Breast epithelium (tissue), 4 donors: ENCODE measurements at regions not wholly inside any gene's neighbourhood (a gene's known extent, or its start where the extent isn't known, plus 50 kb on each side); places are given as distances from the start of the nearest gene placed in this dataset.

ENCODE experiments used
- DNase-seq, 2 donors: peaks; one replicate each; pipeline ENCODE4 v3.0.0-alpha.2; 2019; ENCODE audit warnings: low spot score in 2 of 2
- H3K27ac ChIP-seq, 2 donors: fragments of 200-600 bp; sonication (generic) in 1 of 2; one replicate each; pipeline ENCODE4 v1.5.1; 2016 to 2019; ENCODE audit warnings: mild to moderate bottlenecking in 1 of 2
- H3K27me3 ChIP-seq, 2 donors: fragments of 200-600 bp; sonication (generic) in 1 of 2; one replicate each; pipeline versions ENCODE4 v1.5.1 to v1.6.0; 2017 to 2019; ENCODE audit warnings: control low read depth in 1 of 2, mild to moderate bottlenecking in 1 of 2
- H3K36me3 ChIP-seq: fragments of 200-600 bp; one replicate; pipeline ENCODE4 v1.5.1; 2019
- H3K4me1 ChIP-seq, 2 donors: fragments of 200-600 bp; sonication (generic); one replicate each; pipeline ENCODE4 v1.5.1; 2016 to 2019; ENCODE audit warnings: control low read depth in 1 of 2
- H3K4me3 ChIP-seq, 3 donors: fragments of 200-600 bp; sonication (generic); 1 replicate in 2 of 3; 2 replicates in 1 of 3; pipeline ENCODE4 v1.5.1; 2016 to 2019; ENCODE audit warnings: mild to moderate bottlenecking in 3 of 3, moderate library complexity in 2 of 3
- H3K9me3 ChIP-seq, 2 donors: fragments of 200-600 bp; sonication (generic) in 1 of 2; one replicate each; pipeline ENCODE4 v1.5.1; 2016 to 2019; ENCODE audit warnings: control low read depth in 1 of 2
- CTCF ChIP-seq, 3 donors: fragments of 450-650 bp; IDR thresholded peaks; one replicate each; pipeline ENCODE4 v1.5.1; 2016 to 2017; ENCODE audit warnings: antibody characterized with exemption in 3 of 3, mild to moderate bottlenecking in 3 of 3, moderate library complexity in 3 of 3
- POLR2A ChIP-seq: fragments of 450-650 bp; IDR thresholded peaks from one replicate; pipeline ENCODE4 v1.6.1; 2016; ENCODE audit warnings: antibody characterized with exemption, mild to moderate bottlenecking, moderate library complexity
- POLR2AphosphoS5 ChIP-seq, 3 donors: sonication (generic); formaldehyde crosslinking; IDR thresholded peaks; one replicate each; pipeline ENCODE4 v1.6.1; 2017; ENCODE audit warnings: antibody characterized with exemption in 3 of 3
- intact Hi-C: fragments of 100-400 bp; cut with DNase I; formaldehyde crosslinking; loops from one replicate; pipeline ENCODE4 v1.15.1; 2023; ENCODE audit warnings: low total_unique reads

DNA sequence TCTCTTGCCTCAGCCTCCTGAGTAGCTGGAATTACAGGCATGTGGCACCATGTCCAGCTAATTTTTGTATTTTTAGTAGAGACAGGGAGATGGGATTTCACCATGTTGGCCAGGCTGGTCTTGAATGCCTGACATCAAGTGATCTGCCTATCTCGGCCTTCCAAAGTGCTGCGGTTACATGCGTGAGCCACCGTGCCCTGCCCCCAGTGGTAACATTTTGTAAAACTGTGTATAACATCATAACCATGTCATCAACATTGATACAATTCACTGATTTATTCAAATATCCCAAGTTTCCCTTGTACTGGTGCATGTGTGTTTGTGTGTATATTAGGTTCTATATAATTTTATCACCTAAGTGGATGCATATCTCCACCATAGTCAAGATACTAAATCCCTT lies 70.0 kb downstream of the PDCL3 start:
- TF ChIP-seq POLR2A, result no peak
- TF ChIP-seq CTCF (IDR thresholded peaks at IDR 0.05), result no peak
- TF ChIP-seq POLR2AphosphoS5 (IDR thresholded peaks at IDR 0.05), result no peak
- Histone ChIP-seq H3K36me3 (no peaks in the 10 kb centered on the region), H3K27me3 (no peaks in the 10 kb centered on the region), H3K9me3 (no peaks in the 10 kb centered on the region), H3K4me1 (no peaks in the 10 kb centered on the region), H3K27ac (no peak overlapping the region), H3K4me3 (no peak overlapping the region)
- DNase-seq, result no peak
- intact Hi-C loops, result no loop called here

GRCh38 chr2:100639588-100640390 lies 77.0 kb downstream of the PDCL3 start:
- Histone ChIP-seq H3K27me3 (no peaks in the 10 kb centered on the region), H3K27ac (no peak overlapping the region)
- intact Hi-C loops, result no loop called here

GRCh38 chr2:100640431-100641124 lies 77.8 kb downstream of the PDCL3 start:
- no peaks in the 10 kb centered on the region for H3K36me3 ChIP-seq
- no peaks in the 10 kb centered on the region for H3K4me1 ChIP-seq
- no peaks in the 10 kb centered on the region for H3K27me3 ChIP-seq
- no peaks in the 10 kb centered on the region for H3K9me3 ChIP-seq
- no peak overlapping the region for H3K4me3 ChIP-seq
- H3K27ac ChIP-seq, result no peak overlapping the region
- DNase-seq, result no peak
- no peak for TF ChIP-seq CTCF (IDR thresholded peaks at IDR 0.05)
- TF ChIP-seq POLR2AphosphoS5 (IDR thresholded peaks at IDR 0.05), result no peak
- TF ChIP-seq POLR2A, result no peak
- intact Hi-C loops, result no loop called here

More at GRCh38 chr2:100639588-100640390, 77.0 kb downstream of the PDCL3 start:
- no peak for TF ChIP-seq POLR2AphosphoS5 (IDR thresholded peaks at IDR 0.05)
- no peak for TF ChIP-seq CTCF (IDR thresholded peaks at IDR 0.05)
- H3K4me1 ChIP-seq, result no peaks in the 10 kb centered on the region
- H3K36me3 ChIP-seq, result no peaks in the 10 kb centered on the region
- H3K4me3 ChIP-seq, result no peak overlapping the region
- H3K9me3 ChIP-seq, result no peaks in the 10 kb centered on the region
- DNase-seq, result no peak

- no peak for DNase-seq
- H3K4me3 ChIP-seq, result no peak overlapping the region
- no peaks in the 10 kb centered on the region for H3K36me3 ChIP-seq
- intact Hi-C loops, result no loop called here
- H3K27ac ChIP-seq, result no peak overlapping the region
- no peaks in the 10 kb centered on the region for H3K9me3 ChIP-seq
- TF ChIP-seq POLR2AphosphoS5 (IDR thresholded peaks at IDR 0.05) (no peak), POLR2A (no peak), CTCF (IDR thresholded peaks at IDR 0.05) (no peak)
- H3K4me1 ChIP-seq, result no peaks in the 10 kb centered on the region
- H3K27me3 ChIP-seq, result no peaks in the 10 kb centered on the region
Observed at GRCh38 chr2:100641125-100641435, 78.3 kb downstream of the PDCL3 start.

DNA sequence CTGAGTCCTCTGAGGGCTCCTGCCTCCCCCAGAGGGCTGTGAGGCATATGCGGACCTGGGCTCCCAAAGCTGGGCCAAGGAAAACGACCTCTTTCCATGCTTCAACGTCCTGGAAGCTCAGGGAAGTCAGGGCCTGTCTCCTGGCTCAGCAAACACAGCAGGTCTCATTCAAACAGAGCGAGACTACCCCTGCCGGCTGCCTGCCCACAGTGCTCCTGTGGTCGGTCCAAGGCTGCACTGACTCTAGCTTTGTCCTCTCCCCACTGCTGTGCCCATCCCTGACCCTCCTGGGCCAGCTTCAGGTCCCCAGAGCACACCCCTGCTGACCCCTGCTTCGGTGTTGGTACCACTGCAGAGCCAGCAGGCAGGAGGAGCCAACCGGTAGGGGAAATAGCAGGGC lies 79.6 kb downstream of the PDCL3 start:
- Histone ChIP-seq H3K27me3 (no peaks in the 10 kb centered on the region), H3K27ac (no peak overlapping the region), H3K9me3 (no peaks in the 10 kb centered on the region), H3K36me3 (no peaks in the 10 kb centered on the region), H3K4me3 (no peak overlapping the region), H3K4me1 (no peaks in the 10 kb centered on the region)
- no peak for DNase-seq
- TF ChIP-seq CTCF (IDR thresholded peaks at IDR 0.05) (no peak), POLR2AphosphoS5 (IDR thresholded peaks at IDR 0.05) (no peak), POLR2A (no peak)
- intact Hi-C loops, result no loop called here
